K562 (cell line): ENCODE measurements at regions not wholly inside any gene's neighbourhood (a gene's known extent, or its start where the extent isn't known, plus 50 kb on each side); places are given as distances from the start of the nearest gene placed in this dataset.

Source experiments
- ATAC-seq: fragments of 200-7000 bp; cut with Tn5 transposase; 3 replicates; pipeline ENCODE4 v1.9.1; 2020; ENCODE audit warnings: moderate library complexity
- BruUV-seq: library from RNA; stranded (reverse); fragments of 400-500 nt; replicated peaks from 2 replicates; lab custom pipeline; 2021; lab: Mats Ljungman, UMichigan
- CTCF ChIA-PET: fragments of 300-600 bp; formaldehyde crosslinking; extraction: SDS; loops from one replicate; lab custom pipeline; 2021; ENCODE audit warnings: low intra/inter-chr PET ratio; lab: Yijun Ruan, JAX
- POLR2A ChIA-PET: fragments of 300-600, 350-650 bp; sonication (Branson Sonifier 250); formaldehyde crosslinking; extraction: SDS; loops from one replicate; lab custom pipeline; 2021; ENCODE audit warnings: antibody characterized with exemption, inconsistent platforms; lab: Yijun Ruan, JAX
- DNase-seq, 4 experiments: peaks; one replicate each; pipeline versions ENCODE4 v3.0.0 to v3.0.0-alpha.2; 2011 to 2018; ENCODE audit warnings: low spot score in 3 of 4, mixed read lengths in 3 of 4; ENCODE audit errors: extremely low read depth in 1 of 4
- FAIRE-seq: peaks from 2 replicates; lab custom pipeline; 2011; peaks lifted over from hg19 to GRCh38; lab: Jason Lieb, UNC
- H2AFZ ChIP-seq: 2 replicates; pipeline ENCODE4 v1.6.0; 2011; ENCODE audit warnings: low read depth, low read length, control low read depth, inconsistent platforms
- H3K27ac ChIP-seq: fragments of 200-600 bp; 3 replicates; pipeline ENCODE4 v1.8.0; 2011; ENCODE audit warnings: low read depth, mild to moderate bottlenecking, control low read depth, inconsistent platforms, low read length, moderate library complexity, mixed read lengths; ENCODE audit errors: extremely low read depth
- H3K27me3 ChIP-seq, 2 experiments: fragments of 300-600 bp in 1 of 2; 2 replicates in 1 of 2; 3 replicates in 1 of 2; pipeline versions ENCODE4 v1.6.0 to v1.8.0; 2011; ENCODE audit warnings: inconsistent platforms in 2 of 2, low read length in 2 of 2, mild to moderate bottlenecking in 1 of 2, mixed read lengths in 1 of 2, moderate library complexity in 1 of 2; ENCODE audit not compliant: control insufficient read depth in 2 of 2, insufficient read depth in 2 of 2
- H3K36me3 ChIP-seq: fragments of 300-600 bp; 3 replicates; pipeline ENCODE4 v1.8.0; 2011; ENCODE audit warnings: mild to moderate bottlenecking, low read length, inconsistent platforms; ENCODE audit not compliant: control insufficient read depth, insufficient read depth
- H3K4me1 ChIP-seq, 2 experiments: fragments of 200-600 bp in 1 of 2; replicated peaks in 1 of 2; 2 replicates in 1 of 2; 3 replicates in 1 of 2; pipeline versions ENCODE4 v1.5.1 to v1.8.0; 2011; ENCODE audit warnings: inconsistent platforms in 2 of 2, low read length in 2 of 2, mild to moderate bottlenecking in 1 of 2, mixed read lengths in 1 of 2, moderate library complexity in 1 of 2; ENCODE audit not compliant: control insufficient read depth in 2 of 2, insufficient read depth in 2 of 2
- H3K4me2 ChIP-seq: 2 replicates; pipeline ENCODE4 v1.6.1; 2011; ENCODE audit warnings: low read length, control low read depth, inconsistent platforms, mixed read lengths; ENCODE audit not compliant: insufficient read depth
- H3K4me3 ChIP-seq: fragments of 200-600 bp; sonication (generic), shearing (Covaris generic); 2 replicates; pipeline ENCODE4 v1.5.1; 2016; ENCODE audit warnings: control low read depth, inconsistent platforms
- H3K79me2 ChIP-seq: fragments of 200-600 bp; 3 replicates; pipeline ENCODE4 v1.8.0; 2011; ENCODE audit warnings: low read length, inconsistent platforms; ENCODE audit not compliant: control insufficient read depth, insufficient read depth
- H3K9ac ChIP-seq, 2 experiments: 2 replicates each; pipeline versions ENCODE4 v1.6.0 to v1.6.1; 2011; ENCODE audit warnings: low read depth in 2 of 2, low read length in 2 of 2, control low read depth in 1 of 2, inconsistent platforms in 1 of 2, mild to moderate bottlenecking in 1 of 2, mixed read lengths in 1 of 2; ENCODE audit not compliant: insufficient read depth in 1 of 2
- H3K9me1 ChIP-seq: one replicate; pipeline ENCODE4 v1.6.0; 2011; ENCODE audit warnings: inconsistent platforms, mild to moderate bottlenecking, low read length, moderate library complexity; ENCODE audit not compliant: control insufficient read depth, insufficient read depth
- H3K9me3 ChIP-seq: replicated peaks from 2 replicates; pipeline ENCODE4 v1.5.1; 2011; ENCODE audit warnings: low read depth, low read length, inconsistent platforms; ENCODE audit not compliant: control insufficient read depth, insufficient read depth
- H4K20me1 ChIP-seq: replicated peaks from 2 replicates; pipeline ENCODE4 v1.6.1; 2011; ENCODE audit warnings: low read length, inconsistent platforms, mixed read lengths; ENCODE audit not compliant: control insufficient read depth, insufficient read depth
- BRD9 ChIP-seq: fragments of 450-650 bp; IDR thresholded peaks from 2 replicates; pipeline ENCODE4 v1.6.1; 2018; ENCODE audit warnings: low read depth; ENCODE audit not compliant: partially characterized antibody
- CBFA2T2 ChIP-seq: fragments of 450-650 bp; conservative IDR thresholded peaks from 2 replicates; pipeline ENCODE4 v1.6.1; 2017; ENCODE audit warnings: mild to moderate bottlenecking
- CBX5 ChIP-seq: IDR thresholded peaks from 2 replicates; pipeline ENCODE4 v1.6.1; 2014; ENCODE audit warnings: low read depth, borderline replicate concordance
- EP300 ChIP-seq: IDR thresholded peaks from 2 replicates; pipeline ENCODE4 v1.6.1; 2012; ENCODE audit warnings: low read length, improper control_type of control experiment
- FOXK1 ChIP-seq: sonication (generic); formaldehyde crosslinking; IDR thresholded peaks from 2 replicates; pipeline ENCODE4 v1.8.0; 2022; ENCODE audit warnings: missing genetic modification reagents, mild to moderate bottlenecking, borderline replicate concordance
- ID3 ChIP-seq, 2 experiments: fragments of 250-450 bp in 1 of 2; fragments of 450-650 bp in 1 of 2; sonication (Bioruptor Pico) in 1 of 2; IDR thresholded peaks; 2 replicates each; pipeline versions ENCODE4 v1.6.1 to v1.8.0; 2016 to 2021; ENCODE audit warnings: mild to moderate bottlenecking in 2 of 2, moderate library complexity in 2 of 2, missing compliant biosample characterization in 1 of 2, missing genetic modification characterization in 1 of 2
- NKRF ChIP-seq: fragments of 450-650 bp; IDR thresholded peaks from 2 replicates; pipeline ENCODE4 v1.6.1; 2016; ENCODE audit warnings: borderline replicate concordance
- PATZ1 ChIP-seq: fragments of 250-450 bp; sonication (Bioruptor Pico); IDR thresholded peaks from 2 replicates; pipeline ENCODE4 v1.5.0; 2020; ENCODE audit warnings: mild to moderate bottlenecking, borderline replicate concordance
- POLR3A ChIP-seq: IDR thresholded peaks from 2 replicates; pipeline ENCODE4 v1.6.1; 2011; ENCODE audit warnings: borderline replicate concordance, mild to moderate bottlenecking, moderate library complexity; ENCODE audit not compliant: insufficient read length, insufficient read depth; ENCODE audit errors: extremely low read depth
- TAF1 ChIP-seq: IDR thresholded peaks from 2 replicates; pipeline ENCODE4 v1.6.1; 2011; ENCODE audit warnings: mild to moderate bottlenecking, low read length, moderate library complexity; ENCODE audit not compliant: insufficient read depth, control insufficient read depth, severe bottlenecking; ENCODE audit errors: extremely low read depth
- XRCC3 ChIP-seq: fragments of 450-650 bp; IDR thresholded peaks from 2 replicates; pipeline ENCODE4 v1.6.1; 2017; ENCODE audit warnings: mild to moderate bottlenecking, moderate library complexity
- ZHX1 ChIP-seq: fragments of 150-350 bp; conservative IDR thresholded peaks from 2 replicates; pipeline ENCODE4 v1.6.1; 2014; ENCODE audit warnings: low read length
- ZNF384 ChIP-seq: IDR thresholded peaks from 2 replicates; pipeline ENCODE4 v1.6.1; 2012; ENCODE audit warnings: low read depth, low read length, improper control_type of control experiment
- ZNF586 ChIP-seq: fragments of 450-650 bp; formaldehyde crosslinking; conservative IDR thresholded peaks from 2 replicates; pipeline ENCODE4 v1.4.0; 2020; ENCODE audit warnings: mild to moderate bottlenecking, moderate library complexity
- ZNF717 ChIP-seq: fragments of 250-450 bp; sonication (Bioruptor Pico); IDR thresholded peaks from 2 replicates; pipeline ENCODE4 v1.5.0; 2021
- WGBS: fragments of 100-300 bp; shearing (Covaris generic); methylation state at CpG from one replicate; pipeline ENCODE4 v1.1.6; 2016; ENCODE audit warnings: low coverage, mixed read lengths; ENCODE audit not compliant: insufficient coverage; ENCODE audit errors: missing lambda C conversion rate; 5-methylcytosine and 5-hydroxymethylcytosine counted together
- in situ Hi-C: fragments of 300-500 bp; cut with MboI; formaldehyde crosslinking; loops from 4 replicates; pipeline ENCODE4 v1.15.0; 2018; ENCODE audit warnings: inconsistent platforms, mixed read lengths
- intact Hi-C: fragments of 100-400 bp; cut with micrococcal nuclease; formaldehyde crosslinking; loops from 2 replicates; pipeline ENCODE4 v1.14.2; 2022

- in situ Hi-C loops: loop anchor here (25.0 kb wide), 1 partner anchor 761 kb away; the partner anchor contains the start of gene GRIA2
- 2% methylated on average over 3 of the region's 5 CpGs for WGBS
- intact Hi-C loops: no loop called here
- TF ChIP-seq TAF1 (no peak), BRD9 (no peak), FOXK1 (CRISPR knock-in tag) (no peak), PATZ1 (no peak), XRCC3 (no peak), POLR3A (no peak), ZNF717 (CRISPR knock-in tag) (no peak), ZNF384 (no peak), CBFA2T2 (no peak), EP300 (no peak), ID3 (CRISPR knock-in tag; IDR thresholded peaks at IDR 0.05) (no peak), ID3 (tag; IDR thresholded peaks at IDR 0.05) (no peak), NKRF (no peak), ZHX1 (no peak), CBX5 (no peak), ZNF586 (no peak)
Observed at GRCh38 chr4:157973297-157973696, 199.5 kb downstream of the GASK1B start.

More at GRCh38 chr4:157973297-157973696, 199.5 kb downstream of the GASK1B start:
- DNase-seq (no peak), FAIRE-seq (no peak), ATAC-seq (no peak)
- POLR2A ChIA-PET: interaction anchor here (0.6 kb wide), 1 partner anchor 9 kb away, joined by 3 read pairs; no protein-coding TSS in a partner anchor
- no peak overlapping the region for H3K9ac ChIP-seq
- no TSS peak for BruUV-seq
- no peaks in the 10 kb centered on the region for H3K4me1 ChIP-seq
- H3K4me2 ChIP-seq: no peak overlapping the region
- H4K20me1 ChIP-seq: no peaks in the 10 kb centered on the region
- H3K27me3 ChIP-seq: no peaks in the 10 kb centered on the region
- no peak overlapping the region for H3K4me3 ChIP-seq
- H3K9me3 ChIP-seq: no peaks in the 10 kb centered on the region
- no peak overlapping the region for H2AFZ ChIP-seq
- no peaks in the 10 kb centered on the region for H3K9me1 ChIP-seq
- no peaks in the 10 kb centered on the region for H3K79me2 ChIP-seq
- CTCF ChIA-PET: no interaction called here
- H3K27ac ChIP-seq: no peak overlapping the region
- H3K36me3 ChIP-seq: no peaks in the 10 kb centered on the region
